SU-DHL-6 (cell line): ENCODE measurements at regions not wholly inside any gene's neighbourhood (a gene's known extent, or its start where the extent isn't known, plus 50 kb on each side); places are given as distances from the start of the nearest gene placed in this dataset.

Source experiments
- CTCF ChIP-seq: fragments of 200-600 bp; sonication (generic); IDR thresholded peaks from one replicate; pipeline ENCODE4 v1.5.1; 2017; ENCODE audit warnings: antibody characterized with exemption, mild to moderate bottlenecking, low read length, moderate library complexity; ENCODE audit not compliant: insufficient read depth, poor library complexity, severe bottlenecking
- EZH2phosphoT487 ChIP-seq: fragments of 200-600 bp; sonication (generic), shearing (Covaris generic); conservative IDR thresholded peaks from 2 replicates; pipeline ENCODE4 v1.6.1; 2018; ENCODE audit warnings: mild to moderate bottlenecking, antibody characterized with exemption, low read length, moderate library complexity, mixed read lengths

- TF ChIP-seq CTCF = no peak
- no peak for TF ChIP-seq EZH2phosphoT487
These were observed 1231.9 kb upstream of the C9orf72 start for GRCh38 chr9:28805197-28805596.
